ENCODE measurements at regions not wholly inside any gene's neighbourhood (a gene's known extent, or its start where the extent isn't known, plus 50 kb on each side); places are given as distances from the start of the nearest gene placed in this dataset.

- no peak for TF ChIP-seq CTCF (IDR thresholded peaks at IDR 0.05)
- H3K36me3 Mint-ChIP-seq (ENCODE audit: low read depth): no peaks in the 10 kb centered on the region
- no peak overlapping the region for H3K27ac Mint-ChIP-seq
- POLR2A ChIA-PET: no interaction called here
- no peaks in the 10 kb centered on the region for H3K4me1 Mint-ChIP-seq
- ATAC-seq (ENCODE audit: low read depth): no peak
- H3K27me3 Mint-ChIP-seq: no peaks in the 10 kb centered on the region
- no peak for DNase-seq
- no peaks in the 10 kb centered on the region for H3K9me3 Mint-ChIP-seq
- CTCF ChIA-PET: no interaction called here
- intact Hi-C loops (cut with micrococcal nuclease): no loop called here
- no peak overlapping the region for H3K4me3 Mint-ChIP-seq
Measured at GRCh38 chr3:151630938-151631441, 102.7 kb upstream of the AADACL2 start.

GRCh38 chr3:151630035-151630434 lies 103.7 kb upstream of the AADACL2 start:
- DNase-seq (no peak), ATAC-seq (ENCODE audit: low read depth) (no peak)
- TF ChIP-seq CTCF (IDR thresholded peaks at IDR 0.05): no peak
- H3K4me3 Mint-ChIP-seq: no peak overlapping the region
- H3K36me3 Mint-ChIP-seq (ENCODE audit: low read depth): no peaks in the 10 kb centered on the region
- no peaks in the 10 kb centered on the region for H3K9me3 Mint-ChIP-seq
- intact Hi-C loops (cut with micrococcal nuclease): no loop called here
- no peak overlapping the region for H3K27ac Mint-ChIP-seq
- POLR2A ChIA-PET: no interaction called here
- CTCF ChIA-PET: no interaction called here
- no peaks in the 10 kb centered on the region for H3K4me1 Mint-ChIP-seq
- no peaks in the 10 kb centered on the region for H3K27me3 Mint-ChIP-seq

GRCh38 chr3:151625586-151625985 lies 108.1 kb upstream of the AADACL2 start:
- no peaks in the 10 kb centered on the region for H3K4me1 Mint-ChIP-seq
- no peak overlapping the region for H3K27ac Mint-ChIP-seq
- intact Hi-C loops (cut with micrococcal nuclease): no loop called here
- ChIA-PET CTCF (no interaction called here), POLR2A (no interaction called here)
- H3K4me3 Mint-ChIP-seq: no peak overlapping the region
- no peaks in the 10 kb centered on the region for H3K27me3 Mint-ChIP-seq
- no peaks in the 10 kb centered on the region for H3K36me3 Mint-ChIP-seq (ENCODE audit: low read depth)
- no peak for DNase-seq
- H3K9me3 Mint-ChIP-seq: no peaks in the 10 kb centered on the region
- no peak for TF ChIP-seq CTCF (IDR thresholded peaks at IDR 0.05)
- no peak for ATAC-seq (ENCODE audit: low read depth)

DNA sequence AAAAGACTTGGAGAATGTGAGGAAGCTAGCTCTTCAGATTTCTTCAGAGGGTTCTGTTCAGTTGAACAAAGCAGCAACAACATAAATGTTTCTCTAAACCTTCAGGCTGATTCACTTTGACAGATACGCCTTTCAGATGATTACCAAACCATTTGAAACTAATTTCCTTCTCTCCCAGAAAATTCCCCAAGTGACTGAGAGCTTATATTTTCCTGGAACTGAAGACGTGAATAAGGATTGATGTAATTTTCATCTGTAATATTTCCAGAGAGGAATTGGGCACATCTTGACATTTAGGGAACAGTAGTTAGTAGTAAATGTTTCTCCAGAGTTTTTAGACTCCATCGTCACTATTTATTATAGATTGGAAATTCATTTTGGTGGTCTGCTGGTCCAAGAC lies 108.6 kb upstream of the AADACL2 start:
- Mint-ChIP-seq H3K4me1 (no peaks in the 10 kb centered on the region), H3K9me3 (no peaks in the 10 kb centered on the region), H3K27ac (no peak overlapping the region), H3K4me3 (no peak overlapping the region), H3K27me3 (no peaks in the 10 kb centered on the region), H3K36me3 (ENCODE audit: low read depth) (no peaks in the 10 kb centered on the region)
- no peak for ATAC-seq (ENCODE audit: low read depth)
- TF ChIP-seq CTCF (IDR thresholded peaks at IDR 0.05): no peak
- no peak for DNase-seq
- ChIA-PET CTCF (interaction anchor here (0.7 kb wide), 1 partner anchor 54 kb away, joined by 3 read pairs; no protein-coding TSS in a partner anchor), POLR2A (no interaction called here)
- intact Hi-C loops (cut with micrococcal nuclease): no loop called here

DNA sequence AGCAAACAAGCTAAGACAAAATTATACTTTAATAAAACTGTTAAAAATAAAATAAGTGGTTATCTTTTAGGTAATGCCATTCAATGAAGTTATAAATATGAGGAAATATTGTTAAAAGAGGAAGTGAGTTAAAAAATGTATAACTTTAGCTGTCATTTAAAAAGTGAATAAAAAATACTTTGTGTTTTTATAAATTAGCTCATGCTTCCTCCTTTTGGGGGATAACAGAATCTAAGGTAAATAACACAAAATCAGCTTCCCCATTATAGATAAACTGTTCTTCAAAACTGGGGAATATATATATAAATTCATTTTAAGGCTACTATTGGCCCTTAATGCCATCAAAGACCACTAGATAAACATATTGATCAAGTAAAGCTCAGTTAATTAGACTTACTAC lies 113.7 kb upstream of the AADACL2 start:
- H3K36me3 Mint-ChIP-seq (ENCODE audit: low read depth): no peaks in the 10 kb centered on the region
- ChIA-PET POLR2A (no interaction called here), CTCF (no interaction called here)
- no peak for ATAC-seq (ENCODE audit: low read depth)
- H3K4me1 Mint-ChIP-seq: no peaks in the 10 kb centered on the region
- no peaks in the 10 kb centered on the region for H3K9me3 Mint-ChIP-seq
- H3K27me3 Mint-ChIP-seq: no peaks in the 10 kb centered on the region
- no peak for TF ChIP-seq CTCF (IDR thresholded peaks at IDR 0.05)
- no peak overlapping the region for H3K4me3 Mint-ChIP-seq
- no peak for DNase-seq
- no peak overlapping the region for H3K27ac Mint-ChIP-seq
- intact Hi-C loops (cut with micrococcal nuclease): no loop called here
